ENCODE measurements at regions not wholly inside any gene's neighbourhood (a gene's known extent, or its start where the extent isn't known, plus 50 kb on each side); places are given as distances from the start of the nearest gene placed in this dataset.
"Not testable (repeated sequence)": the region's sequence is repeated elsewhere in the genome, so short reads cannot be mapped to it uniquely, and the experiment has no call there.

DNA sequence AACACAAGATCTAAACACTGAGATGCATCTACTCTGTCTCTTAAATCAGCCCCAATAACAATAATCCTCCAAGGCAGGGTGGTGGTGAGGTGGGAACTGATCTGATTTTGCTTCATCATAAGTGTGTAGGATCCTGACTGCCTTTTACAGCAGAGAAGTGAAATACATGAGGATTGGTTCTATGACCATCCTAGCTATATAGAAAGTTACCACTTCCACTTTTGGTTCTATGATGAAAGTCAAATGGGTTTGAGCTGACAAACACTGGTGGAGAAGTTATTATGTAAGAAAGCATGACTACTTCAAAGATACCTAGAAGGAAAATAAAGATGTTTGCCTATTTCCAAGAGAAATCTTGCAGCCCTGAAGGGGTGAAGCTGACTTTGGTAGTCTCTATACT, 181.6 kb downstream of the NKX6-1 start:
- TF ChIP-seq, protein P1, sequence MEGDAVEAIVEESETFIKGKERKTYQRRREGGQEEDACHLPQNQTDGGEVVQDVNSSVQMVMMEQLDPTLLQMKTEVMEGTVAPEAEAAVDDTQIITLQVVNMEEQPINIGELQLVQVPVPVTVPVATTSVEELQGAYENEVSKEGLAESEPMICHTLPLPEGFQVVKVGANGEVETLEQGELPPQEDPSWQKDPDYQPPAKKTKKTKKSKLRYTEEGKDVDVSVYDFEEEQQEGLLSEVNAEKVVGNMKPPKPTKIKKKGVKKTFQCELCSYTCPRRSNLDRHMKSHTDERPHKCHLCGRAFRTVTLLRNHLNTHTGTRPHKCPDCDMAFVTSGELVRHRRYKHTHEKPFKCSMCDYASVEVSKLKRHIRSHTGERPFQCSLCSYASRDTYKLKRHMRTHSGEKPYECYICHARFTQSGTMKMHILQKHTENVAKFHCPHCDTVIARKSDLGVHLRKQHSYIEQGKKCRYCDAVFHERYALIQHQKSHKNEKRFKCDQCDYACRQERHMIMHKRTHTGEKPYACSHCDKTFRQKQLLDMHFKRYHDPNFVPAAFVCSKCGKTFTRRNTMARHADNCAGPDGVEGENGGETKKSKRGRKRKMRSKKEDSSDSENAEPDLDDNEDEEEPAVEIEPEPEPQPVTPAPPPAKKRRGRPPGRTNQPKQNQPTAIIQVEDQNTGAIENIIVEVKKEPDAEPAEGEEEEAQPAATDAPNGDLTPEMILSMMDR (IDR thresholded peaks at IDR 0.05), result no peak
- no peak overlapping the region for H3K4me3 Mint-ChIP-seq
- no peaks in the 10 kb centered on the region for H3K27me3 Mint-ChIP-seq (ENCODE audit: insufficient read depth)
- H3K36me3 Mint-ChIP-seq (ENCODE audit: low read depth), result no peaks in the 10 kb centered on the region
- H3K4me1 Mint-ChIP-seq (ENCODE audit: low read depth), result no peaks in the 10 kb centered on the region
- no peak for DNase-seq
- H3K9me3 Mint-ChIP-seq, result peaks cover 5% of the 10 kb centered on the region
- no peak overlapping the region for H3K27ac Mint-ChIP-seq

DNA sequence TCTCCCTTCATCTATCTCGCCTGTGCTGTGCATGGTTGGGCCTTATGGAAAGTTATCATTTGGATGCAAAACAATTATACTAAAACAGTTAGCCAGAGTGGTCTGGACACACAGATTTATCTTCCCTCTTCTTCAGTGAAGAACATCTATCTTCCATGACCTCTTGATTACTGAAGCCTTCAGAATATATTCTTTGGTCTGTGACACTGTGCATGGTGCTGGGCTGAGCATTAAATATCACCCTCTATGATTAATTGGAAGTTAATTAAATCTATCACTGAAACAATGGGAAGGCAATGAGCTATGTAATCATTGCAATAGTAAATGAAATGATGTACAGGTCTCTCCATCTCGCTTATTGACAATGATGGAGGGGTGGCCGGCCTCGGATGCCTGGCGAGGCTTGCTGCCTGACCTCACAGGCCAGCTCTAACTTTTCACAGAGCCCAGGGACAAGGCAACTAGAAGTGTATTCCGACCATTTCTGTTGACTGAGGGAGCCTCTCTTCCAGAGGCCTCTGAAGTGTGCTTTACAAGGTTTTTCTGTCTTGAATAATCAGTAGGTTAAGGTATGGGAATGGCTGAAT, 186.6 kb downstream of the NKX6-1 start:
- H3K9me3 Mint-ChIP-seq, result peaks cover 9% of the 10 kb centered on the region
- H3K36me3 Mint-ChIP-seq (ENCODE audit: low read depth), result no peaks in the 10 kb centered on the region
- no peak overlapping the region for H3K27ac Mint-ChIP-seq
- no peaks in the 10 kb centered on the region for H3K27me3 Mint-ChIP-seq (ENCODE audit: insufficient read depth)
- H3K4me1 Mint-ChIP-seq (ENCODE audit: low read depth), result no peaks in the 10 kb centered on the region
- DNase-seq, result no peak
- TF ChIP-seq, protein P1 (IDR thresholded peaks at IDR 0.05), result no peak
- no peak overlapping the region for H3K4me3 Mint-ChIP-seq

DNA sequence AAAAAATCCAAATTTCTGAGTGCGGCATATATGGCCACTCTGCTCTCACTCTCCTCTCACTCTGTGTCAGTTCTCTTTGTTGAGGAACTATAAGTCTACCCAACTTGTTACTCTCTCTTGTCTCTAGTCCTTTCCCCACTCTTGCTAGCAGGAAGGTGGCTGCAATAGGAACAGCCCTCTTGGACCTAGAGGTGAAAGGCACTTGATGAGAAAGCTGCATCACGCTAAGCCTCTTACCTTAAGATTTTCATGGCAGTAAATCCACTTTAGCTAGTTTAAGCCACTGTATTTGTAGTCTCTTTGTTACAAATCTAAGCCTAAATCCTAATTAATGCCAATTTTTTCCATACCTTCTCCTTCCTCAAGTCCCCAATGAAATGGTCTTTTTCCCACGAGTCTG, 189.9 kb downstream of the NKX6-1 start:
- Mint-ChIP-seq H3K4me1 (ENCODE audit: low read depth) (no peaks in the 10 kb centered on the region), H3K9me3 (peaks cover 10% of the 10 kb centered on the region)

DNA sequence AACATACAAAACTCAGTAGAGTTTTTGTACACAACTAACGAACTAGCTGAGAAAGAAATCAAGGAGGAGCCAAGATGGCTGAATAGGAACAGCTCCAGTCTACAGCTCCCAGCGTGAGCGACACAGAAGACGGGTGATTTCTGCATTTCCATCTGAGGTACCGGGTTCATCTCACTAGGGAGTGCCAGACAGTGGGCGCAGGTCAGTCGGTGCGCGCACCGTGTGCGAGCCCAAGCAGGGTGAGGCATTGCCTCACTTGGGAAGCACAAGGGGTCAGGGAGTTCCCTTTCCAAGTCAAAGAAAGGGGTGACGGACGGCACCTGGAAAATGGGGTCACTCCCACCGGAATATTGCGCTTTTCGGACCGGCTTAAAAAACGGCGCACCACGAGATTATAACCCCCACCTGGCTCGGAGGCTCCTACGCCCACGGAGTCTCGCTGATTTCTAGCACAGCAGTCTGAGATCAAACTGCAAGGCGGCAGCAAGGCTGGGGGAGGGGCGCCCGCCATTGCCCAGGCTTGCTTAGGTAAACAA, 200.3 kb downstream of the NKX6-1 start:
- H3K27me3 Mint-ChIP-seq (ENCODE audit: insufficient read depth); DNase-seq; H3K27ac Mint-ChIP-seq; H3K4me3 Mint-ChIP-seq; H3K4me1 Mint-ChIP-seq (ENCODE audit: low read depth); H3K36me3 Mint-ChIP-seq (ENCODE audit: low read depth): not testable (repeated sequence)
- H3K9me3 Mint-ChIP-seq, result peaks cover 20% of the 10 kb centered on the region

More for the DNA sequence above, 189.9 kb downstream of the NKX6-1 start:
- DNase-seq, result no peak
- no peak overlapping the region for H3K4me3 Mint-ChIP-seq
- H3K36me3 Mint-ChIP-seq (ENCODE audit: low read depth), result no peaks in the 10 kb centered on the region
- H3K27ac Mint-ChIP-seq, result no peak overlapping the region
- TF ChIP-seq, protein P1 (IDR thresholded peaks at IDR 0.05), result no peak
- H3K27me3 Mint-ChIP-seq (ENCODE audit: insufficient read depth), result no peaks in the 10 kb centered on the region

DNA sequence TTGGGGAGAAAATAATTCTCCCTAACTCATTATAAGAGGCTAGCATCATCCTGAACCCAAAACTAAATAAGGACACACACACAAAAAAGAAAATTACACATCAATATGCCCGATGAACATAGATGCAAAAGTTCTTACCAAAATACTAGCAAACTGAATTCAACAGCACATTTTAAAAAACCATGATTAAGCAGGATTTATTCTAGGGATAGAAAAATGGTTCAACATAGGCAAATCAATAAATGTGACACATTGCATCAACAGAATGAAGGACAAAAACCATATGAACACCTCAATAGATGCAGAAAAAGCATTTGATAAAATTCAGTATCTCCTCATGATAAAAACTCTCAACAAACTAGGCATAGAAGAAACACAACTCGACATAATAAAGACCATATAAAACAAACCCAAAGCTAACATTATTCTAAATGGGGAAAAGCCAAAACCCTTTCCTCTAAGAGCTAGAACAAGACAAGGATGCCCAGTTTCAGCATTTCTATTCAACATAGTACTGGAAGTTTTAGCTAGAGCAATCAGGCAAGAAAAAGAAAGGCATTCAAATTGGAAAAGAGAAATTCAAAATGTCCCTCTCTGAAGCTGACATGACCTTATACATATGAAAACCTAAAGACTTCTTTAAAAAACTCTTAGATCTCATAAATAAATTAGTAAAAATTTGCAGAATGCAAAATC, 200.9 kb downstream of the NKX6-1 start:
- Mint-ChIP-seq H3K4me3 (no peak overlapping the region), H3K9me3 (peaks cover 20% of the 10 kb centered on the region), H3K27me3 (ENCODE audit: insufficient read depth) (no peaks in the 10 kb centered on the region), H3K27ac (no peak overlapping the region), H3K36me3 (ENCODE audit: low read depth) (no peaks in the 10 kb centered on the region), H3K4me1 (ENCODE audit: low read depth) (no peaks in the 10 kb centered on the region)
- TF ChIP-seq, protein P1 (IDR thresholded peaks at IDR 0.05), result no peak
- no peak for DNase-seq

DNA sequence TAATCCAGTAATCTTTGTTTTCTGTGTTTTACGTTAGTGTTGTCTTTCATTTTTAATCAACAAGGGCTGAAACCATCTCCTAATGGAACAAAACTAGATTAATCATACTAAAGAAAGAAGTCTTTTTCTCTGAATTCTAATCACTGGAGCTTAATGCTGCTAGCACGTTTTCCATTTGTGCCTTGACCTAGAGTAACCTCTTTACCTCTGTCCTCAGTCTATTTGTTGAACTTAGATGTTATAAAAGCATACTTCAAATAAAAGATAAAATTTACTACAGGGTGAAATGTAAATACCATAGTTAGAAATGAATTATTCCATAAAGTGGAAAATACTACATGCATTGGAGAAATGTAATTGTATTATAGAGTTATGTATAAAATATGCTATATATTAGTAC, 207.1 kb downstream of the NKX6-1 start:
- Mint-ChIP-seq H3K9me3 (peaks cover 41% of the 10 kb centered on the region), H3K27me3 (ENCODE audit: insufficient read depth) (no peaks in the 10 kb centered on the region), H3K4me1 (ENCODE audit: low read depth) (no peaks in the 10 kb centered on the region), H3K36me3 (ENCODE audit: low read depth) (no peaks in the 10 kb centered on the region), H3K4me3 (no peak overlapping the region), H3K27ac (no peak overlapping the region)
- DNase-seq, result no peak
- TF ChIP-seq, protein P1 (IDR thresholded peaks at IDR 0.05), result no peak

Measured in HFFc6 (cell line).